ENCODE measurements at regions not wholly inside any gene's neighbourhood (a gene's known extent, or its start where the extent isn't known, plus 50 kb on each side); places are given as distances from the start of the nearest gene placed in this dataset.

DNA sequence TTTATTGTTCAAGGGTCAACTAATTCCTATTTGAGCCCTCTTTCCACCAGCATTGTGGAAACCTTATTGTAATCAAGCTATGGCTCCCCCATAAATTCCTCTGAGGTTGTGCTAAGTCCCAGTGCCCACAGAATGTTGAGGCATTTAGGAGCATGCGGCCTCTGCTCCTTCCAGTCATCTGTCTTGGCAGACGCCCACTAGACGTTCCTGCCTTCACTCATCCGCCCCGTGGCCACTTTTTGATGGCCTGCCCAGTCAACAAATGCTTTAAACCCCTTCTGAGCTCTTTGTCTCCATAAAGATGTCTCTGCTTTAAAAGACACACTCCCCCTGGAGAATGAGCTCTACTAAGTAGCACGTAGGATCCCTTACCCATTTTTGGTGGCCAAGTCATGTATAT is 104.7 kb downstream of the GAS1 start:
- WGBS, 2 experiments (ENCODE audit: extremely low coverage in 2 of 2, insufficient read length in 1 of 2) = 80% methylated on average over 1 of the region's 6 CpGs; no CpG with 5 or more reads in 1 of the 2 experiments
- H3K9ac ChIP-seq (ENCODE audit: low read depth, low read length) = no peak overlapping the region

More for the DNA sequence above, 104.7 kb downstream of the GAS1 start:
- H4K8ac ChIP-seq (ENCODE audit: low read depth in 2 of 2, low read length in 2 of 2) = no peak overlapping the region
- no peak overlapping the region for H2BK15ac ChIP-seq (ENCODE audit: low read depth, low read length)
- H3K4me3 ChIP-seq (ENCODE audit: insufficient read depth, low read depth, low read length) = no peak overlapping the region
- H3K27ac ChIP-seq (ENCODE audit: insufficient read depth, low read length) = no peak overlapping the region
- H3K9me3 ChIP-seq (ENCODE audit: control insufficient read depth, insufficient read depth, low read length) = no peaks in the 10 kb centered on the region
- H2AK5ac ChIP-seq (ENCODE audit: low read depth, low read length) = no peak overlapping the region
- no peak overlapping the region for H2AK9ac ChIP-seq (replicated peaks; ENCODE audit: low read depth, low read length, poor library complexity)
- in situ Hi-C loops (cut with MboI; ENCODE audit: low sequenced_read_pairs) = no loop called here
- H3K23ac ChIP-seq (ENCODE audit: low read depth, low read length) = no peak overlapping the region
- no peak overlapping the region for H3K4me2 ChIP-seq (ENCODE audit: low read depth, low read length)
- H2BK5ac ChIP-seq (ENCODE audit: low read depth, low read length, poor library complexity, severe bottlenecking) = no peak overlapping the region
- no peak overlapping the region for H3K4ac ChIP-seq (ENCODE audit: low read depth, low read length)
- no peak for TF ChIP-seq CEBPB (IDR thresholded peaks at IDR 0.05; ENCODE audit: low read depth, low read length)
- TF ChIP-seq CHD1 (IDR thresholded peaks at IDR 0.05; ENCODE audit: low read depth, low read length) = no peak
- TF ChIP-seq MXI1 (IDR thresholded peaks at IDR 0.05; ENCODE audit: borderline replicate concordance, low read depth, low read length) = no peak
- no peak for TF ChIP-seq MAZ (IDR thresholded peaks at IDR 0.05; ENCODE audit: borderline replicate concordance, low read depth, low read length)
- H3K4me1 ChIP-seq (ENCODE audit: control insufficient read depth, insufficient read depth, low read length) = peaks cover 3% of the 10 kb centered on the region; the same call in 1 of the 2 replicates
- no peaks in the 10 kb centered on the region; the same call in 1 of the 2 replicates for H3K9me1 ChIP-seq (ENCODE audit: insufficient read depth, low read length)
- POLR2A ChIA-PET (ENCODE audit: unreplicated experiment) = no interaction called here
- dilution Hi-C loops (cut with HindIII; ENCODE audit: low sequenced_read_pairs, unreplicated experiment) = no loop called here
- H4K91ac ChIP-seq (ENCODE audit: insufficient read depth, low read depth, low read length) = no peak overlapping the region
- H3K56ac ChIP-seq (ENCODE audit: extremely low read depth, insufficient read depth, low read length) = no peak overlapping the region
- H3K14ac ChIP-seq (replicated peaks; ENCODE audit: low read depth, low read length) = no peak overlapping the region
- BruUV-seq (replicated peaks) = no TSS peak
- H2AFZ ChIP-seq (replicated peaks; ENCODE audit: low read length, poor library complexity) = no peak overlapping the region
- H3K27me3 ChIP-seq (ENCODE audit: control insufficient read depth, insufficient read depth, low read length) = peaks cover 8% of the 10 kb centered on the region; the same call in 1 of the 2 replicates
- no peak overlapping the region for H3K18ac ChIP-seq (ENCODE audit: low read depth, low read length)
- no peak overlapping the region for H4K5ac ChIP-seq (ENCODE audit: low read depth, low read length)
- no peak overlapping the region for H2BK120ac ChIP-seq (ENCODE audit: low read depth, low read length)
- CTCF ChIA-PET = no interaction called here
- no peak overlapping the region for H2BK20ac ChIP-seq (ENCODE audit: low read depth, low read length)
- no peak for DNase-seq
- intact Hi-C loops (cut with micrococcal nuclease) = no loop called here
- no peaks in the 10 kb centered on the region for H4K20me1 ChIP-seq (ENCODE audit: insufficient read depth, low read length)
- H3K36me3 ChIP-seq (ENCODE audit: control insufficient read depth, insufficient read depth, low read length) = no peaks in the 10 kb centered on the region
- no peaks in the 10 kb centered on the region for H3K79me1 ChIP-seq (ENCODE audit: low read depth in 1 of 2, low read length in 2 of 2)
- no peak for ATAC-seq (ENCODE audit: low read depth)
